LHCN-M2 (cell line): ENCODE measurements at regions not wholly inside any gene's neighbourhood (a gene's known extent, or its start where the extent isn't known, plus 50 kb on each side); places are given as distances from the start of the nearest gene placed in this dataset.

ENCODE experiments used
- DNase-seq: peaks from one replicate; pipeline ENCODE4 v3.0.0-alpha.2; 2012; ENCODE audit warnings: low read depth

- DNase-seq: peak; percentile 50
Measured at GRCh38 chr11:106400949-106401570, 323.6 kb downstream of the AASDHPPT start.

DNA sequence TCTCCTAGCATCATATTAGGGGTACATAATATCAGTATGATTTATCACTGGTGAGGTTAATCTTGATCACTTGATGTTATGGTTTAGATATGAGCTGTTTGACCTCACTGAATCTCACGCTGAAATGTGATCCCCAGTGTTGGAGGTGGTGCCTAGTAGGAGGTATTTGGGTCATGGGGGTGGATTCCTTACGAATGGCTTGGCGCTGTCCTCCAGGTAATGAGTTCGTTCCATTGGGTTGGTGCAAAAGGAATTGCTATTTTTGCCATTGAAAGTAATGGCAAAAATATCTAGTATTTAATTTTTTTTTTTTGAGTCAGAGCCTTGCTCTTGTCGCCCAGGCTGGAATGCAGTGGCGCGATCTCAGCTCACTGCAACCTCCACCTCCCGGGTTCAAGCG lies 326.3 kb downstream of the AASDHPPT start:
- no peak for DNase-seq

DNA sequence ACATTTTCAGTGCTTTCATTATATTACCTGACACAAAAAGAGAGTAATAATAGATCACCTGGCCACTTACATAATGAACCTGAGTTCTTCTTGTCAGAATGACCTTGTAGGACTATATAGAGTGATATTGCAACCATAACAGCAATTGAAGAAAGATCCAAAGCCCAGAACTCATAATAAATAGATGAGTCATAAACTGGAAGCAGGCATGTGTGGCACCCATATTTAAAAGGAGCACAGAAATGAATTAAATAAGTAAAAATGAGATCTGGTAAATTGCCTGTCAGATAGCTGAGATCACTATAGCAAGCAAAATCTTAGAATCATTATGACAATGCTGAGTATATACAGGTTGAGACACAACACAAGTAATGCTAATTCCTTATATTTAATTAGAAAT lies 331.8 kb downstream of the AASDHPPT start:
- DNase-seq: peak; percentile 19

DNA sequence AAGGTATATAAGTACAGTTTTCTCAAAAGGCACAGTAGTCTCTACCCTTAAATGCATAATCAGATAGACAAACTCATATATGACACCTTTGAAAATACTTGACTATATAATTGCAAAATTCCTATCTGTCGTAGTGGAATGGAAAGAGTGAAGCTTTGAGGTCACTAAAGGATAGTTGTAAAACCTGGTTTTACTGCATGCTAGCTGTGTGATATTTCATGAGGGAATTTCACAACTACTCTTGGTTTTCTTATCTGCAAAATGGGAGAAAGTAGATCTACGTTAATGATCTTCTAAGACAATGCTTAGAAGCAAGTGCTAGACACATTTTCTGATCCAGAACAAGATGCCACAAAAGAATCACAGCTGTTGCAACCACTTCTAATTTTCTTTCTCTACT lies 332.2 kb downstream of the AASDHPPT start:
- DNase-seq: no peak

GRCh38 chr11:106410902-106411301 lies 333.4 kb downstream of the AASDHPPT start:
- DNase-seq: no peak

DNA sequence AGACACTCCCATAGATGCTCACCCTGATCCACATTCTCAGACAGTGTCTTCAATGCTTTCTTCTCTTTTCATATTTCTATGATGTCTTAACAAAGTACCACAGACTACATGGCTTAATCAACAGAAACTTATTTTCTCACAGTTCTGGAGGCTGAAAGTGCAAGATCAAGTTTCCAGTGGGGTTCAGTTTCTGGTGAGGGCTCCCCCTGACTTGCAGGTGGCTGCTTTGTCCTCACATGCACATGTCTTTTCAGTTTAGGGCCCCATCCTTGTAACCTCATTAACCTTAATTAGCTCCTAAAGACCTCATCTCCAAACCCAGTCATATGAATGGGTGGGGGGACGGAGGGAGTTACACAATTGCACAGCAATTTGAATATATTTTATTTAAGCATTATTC lies 335.8 kb downstream of the AASDHPPT start:
- DNase-seq: no peak

DNA sequence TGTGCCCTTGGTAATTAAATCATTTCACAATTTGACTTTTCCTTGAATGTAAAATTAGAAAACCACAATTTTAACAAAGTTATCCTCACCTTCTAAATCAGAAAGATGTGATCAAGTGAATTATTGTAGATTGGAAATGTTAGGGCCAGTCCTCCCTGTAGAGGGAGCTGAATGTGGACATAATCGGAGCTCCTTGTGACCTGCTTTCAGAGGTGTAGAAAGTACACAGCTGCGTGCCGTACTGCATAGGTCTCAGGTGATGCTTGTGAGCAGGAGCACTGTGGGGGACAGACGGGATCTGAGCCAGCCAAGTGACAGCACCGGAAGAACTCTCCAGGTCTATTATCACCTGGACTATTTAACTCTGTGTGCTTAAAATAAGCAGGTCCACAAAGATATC lies 338.0 kb downstream of the AASDHPPT start:
- no peak for DNase-seq

DNA sequence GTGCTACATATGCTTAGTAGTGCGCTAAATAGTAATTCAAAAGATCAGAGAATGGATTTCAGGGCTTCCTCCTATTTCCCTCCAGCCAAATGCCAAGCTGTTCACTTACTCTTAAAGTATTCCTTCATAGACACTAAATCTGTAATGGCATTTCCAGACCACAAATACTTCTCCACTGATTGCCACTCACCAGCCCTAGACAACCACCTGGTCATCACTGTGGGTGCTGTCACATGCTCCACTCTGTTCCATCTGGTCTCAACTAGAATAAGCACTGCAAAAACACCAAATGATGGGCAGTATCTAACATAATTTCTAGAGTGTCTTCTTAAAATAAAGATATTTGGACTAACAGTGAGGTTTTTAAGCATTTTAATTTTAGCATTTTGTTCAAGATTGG lies 341.3 kb downstream of the AASDHPPT start:
- DNase-seq: no peak

DNA sequence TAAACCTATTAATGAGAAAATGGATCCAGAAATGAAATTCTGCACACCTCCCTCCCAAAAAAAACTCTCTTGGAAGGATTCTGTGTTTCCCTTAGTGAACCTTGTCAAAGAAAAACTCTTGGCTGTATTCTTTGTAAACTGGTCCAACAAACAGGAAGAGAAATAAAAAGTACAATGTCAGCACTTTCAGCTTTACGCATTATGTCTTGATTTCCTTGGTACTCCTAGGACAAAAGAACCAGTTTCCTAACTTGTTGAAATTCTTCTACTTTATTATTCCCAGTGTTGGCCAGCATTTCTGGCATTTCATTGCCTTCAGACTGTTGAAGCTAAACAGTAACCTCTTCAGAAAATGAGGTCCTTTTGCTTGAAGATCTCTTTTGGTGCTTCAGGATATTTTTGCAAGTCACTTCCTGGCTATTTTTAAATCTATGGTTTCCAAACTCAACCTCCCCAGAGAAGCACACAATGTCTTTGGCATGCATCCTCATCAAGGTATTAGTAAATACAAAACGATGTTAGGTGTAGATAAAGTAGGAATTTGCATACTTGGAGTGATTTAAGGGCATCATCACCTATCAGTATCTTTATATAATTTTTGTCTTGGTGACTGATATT lies 342.7 kb downstream of the AASDHPPT start:
- DNase-seq: no peak

DNA sequence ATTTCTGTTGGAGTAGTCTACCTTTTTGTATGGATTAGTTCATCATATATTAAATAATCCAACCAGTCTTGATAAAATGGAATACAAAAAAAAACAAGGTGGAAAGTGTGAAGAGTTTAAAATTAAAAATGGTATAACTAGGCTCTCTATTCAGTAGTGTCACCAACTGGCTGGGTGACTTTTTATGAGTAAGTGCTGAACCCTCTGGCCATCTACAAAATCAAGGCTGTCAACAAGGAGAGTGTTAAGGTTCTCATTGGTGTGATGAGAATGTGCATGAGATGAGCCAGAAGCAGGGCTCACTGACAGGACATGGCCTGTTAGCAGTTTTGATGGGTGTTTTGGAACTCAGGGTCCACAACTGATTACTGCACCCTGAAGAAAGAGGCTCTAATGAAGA lies 343.2 kb downstream of the AASDHPPT start:
- DNase-seq: no peak

GRCh38 chr11:106421676-106422292 lies 344.3 kb downstream of the AASDHPPT start:
- no peak for DNase-seq

DNA sequence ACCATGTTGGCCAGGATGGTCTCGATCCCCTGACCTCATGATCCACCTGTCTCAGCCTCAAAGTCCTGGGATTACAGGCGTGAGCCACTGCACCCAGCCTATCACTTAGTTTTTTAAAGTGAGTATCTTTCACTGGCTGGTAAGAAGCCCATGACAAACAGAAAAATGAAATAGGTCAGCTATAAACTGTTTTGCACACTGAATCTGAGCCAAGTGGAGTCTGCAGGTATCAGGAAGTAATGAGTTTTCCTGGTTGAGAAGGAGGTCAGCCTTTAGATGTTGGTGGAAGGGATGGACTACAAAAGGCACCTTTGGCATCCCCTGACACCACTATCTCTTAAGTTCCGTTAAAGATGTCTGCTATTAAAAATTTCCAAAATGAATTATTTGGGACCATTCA lies 345.1 kb downstream of the AASDHPPT start:
- no peak for DNase-seq

GRCh38 chr11:106424111-106424510 lies 346.6 kb downstream of the AASDHPPT start:
- peak; percentile 84 for DNase-seq

DNA sequence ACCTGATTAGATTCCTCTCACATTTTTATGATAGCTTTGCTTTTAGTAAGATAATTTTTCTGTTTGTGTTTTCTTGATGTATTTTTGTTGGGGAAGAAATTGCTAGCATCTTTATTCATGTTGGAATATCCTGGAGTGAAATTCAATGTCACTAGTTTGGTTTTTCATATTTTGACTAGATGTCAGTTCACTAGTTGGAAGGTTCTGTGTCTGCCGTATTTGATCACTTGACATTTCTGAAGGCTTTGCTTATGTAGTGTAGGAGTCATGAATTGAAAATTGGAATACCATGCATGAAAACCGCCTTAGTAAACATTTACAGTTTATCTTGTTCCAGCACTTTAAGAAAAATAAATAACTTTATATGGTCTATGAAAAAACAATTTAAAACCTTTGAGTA lies 348.4 kb downstream of the AASDHPPT start:
- DNase-seq: no peak

- DNase-seq: no peak
Measured at GRCh38 chr11:106426696-106427095, 349.2 kb downstream of the AASDHPPT start.

DNA sequence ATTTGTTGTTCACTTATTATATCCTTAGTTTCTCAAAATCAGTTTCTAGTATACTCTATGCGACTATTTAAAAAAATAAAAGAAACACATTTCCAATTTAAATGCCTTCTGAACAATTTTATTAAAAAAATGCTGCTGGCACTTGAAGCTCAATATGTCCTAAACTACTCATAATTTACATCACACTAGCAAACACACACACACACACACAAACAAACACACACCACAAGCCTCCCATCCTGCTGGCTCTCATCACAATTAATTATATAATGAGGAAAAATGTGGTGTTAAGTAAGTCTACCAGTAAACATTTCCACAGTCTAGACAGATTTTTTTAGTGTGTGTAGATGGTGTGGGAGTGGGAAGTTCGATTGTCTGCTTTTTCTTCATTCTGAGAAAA lies 350.3 kb downstream of the AASDHPPT start:
- no peak for DNase-seq

GRCh38 chr11:106442032-106442431 lies 364.6 kb downstream of the AASDHPPT start:
- DNase-seq: no peak

GRCh38 chr11:106446302-106446701 lies 368.8 kb downstream of the AASDHPPT start:
- no peak for DNase-seq

- no peak for DNase-seq
Measured at GRCh38 chr11:106446955-106447354, 369.5 kb downstream of the AASDHPPT start.

DNA sequence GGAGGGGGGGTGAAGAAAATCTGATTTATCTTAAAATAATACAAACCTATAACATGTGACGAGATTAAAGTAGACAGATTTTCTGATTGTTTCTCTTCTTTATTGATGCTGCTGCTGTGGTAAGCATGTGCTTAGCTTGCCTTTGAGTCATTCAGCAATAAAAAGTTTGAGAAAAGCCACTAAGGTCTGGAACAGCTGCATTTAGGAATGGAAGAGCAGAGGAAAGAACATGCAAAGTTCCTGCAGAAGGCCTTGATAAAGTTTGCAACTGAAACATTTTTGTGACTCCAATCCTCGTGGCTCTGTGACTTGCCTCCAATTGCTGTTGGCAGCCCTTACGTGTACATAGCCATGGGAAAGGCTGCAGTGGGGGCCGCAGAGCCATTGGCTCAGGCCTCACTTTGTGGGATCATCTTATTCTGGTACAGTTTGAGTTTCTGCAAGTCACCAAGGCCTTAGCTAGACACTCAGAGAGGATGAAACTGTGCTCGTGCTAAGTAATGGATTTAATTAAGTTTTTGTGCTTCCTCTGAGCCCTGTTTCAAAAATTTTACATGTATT lies 370.2 kb downstream of the AASDHPPT start:
- peak; percentile 86 for DNase-seq

DNA sequence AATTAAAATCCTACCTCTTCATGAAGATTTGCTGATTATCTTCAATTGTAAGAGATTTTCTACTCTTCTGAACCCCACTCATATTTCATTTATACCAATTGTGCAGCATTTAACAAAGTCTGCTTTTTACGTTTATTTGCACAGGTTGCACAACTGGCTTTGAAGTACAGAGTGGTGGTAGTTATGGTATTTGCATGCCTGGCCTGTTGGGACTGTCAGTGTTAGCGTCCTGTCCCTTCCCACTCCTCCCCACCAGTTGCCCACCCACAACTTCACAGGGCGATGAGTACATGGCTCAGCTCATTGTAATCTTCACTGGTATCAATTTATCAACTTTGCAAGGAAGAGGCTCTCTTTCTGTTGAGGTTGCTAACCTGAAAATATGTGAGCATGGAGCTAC lies 372.3 kb downstream of the AASDHPPT start:
- DNase-seq: no peak

DNA sequence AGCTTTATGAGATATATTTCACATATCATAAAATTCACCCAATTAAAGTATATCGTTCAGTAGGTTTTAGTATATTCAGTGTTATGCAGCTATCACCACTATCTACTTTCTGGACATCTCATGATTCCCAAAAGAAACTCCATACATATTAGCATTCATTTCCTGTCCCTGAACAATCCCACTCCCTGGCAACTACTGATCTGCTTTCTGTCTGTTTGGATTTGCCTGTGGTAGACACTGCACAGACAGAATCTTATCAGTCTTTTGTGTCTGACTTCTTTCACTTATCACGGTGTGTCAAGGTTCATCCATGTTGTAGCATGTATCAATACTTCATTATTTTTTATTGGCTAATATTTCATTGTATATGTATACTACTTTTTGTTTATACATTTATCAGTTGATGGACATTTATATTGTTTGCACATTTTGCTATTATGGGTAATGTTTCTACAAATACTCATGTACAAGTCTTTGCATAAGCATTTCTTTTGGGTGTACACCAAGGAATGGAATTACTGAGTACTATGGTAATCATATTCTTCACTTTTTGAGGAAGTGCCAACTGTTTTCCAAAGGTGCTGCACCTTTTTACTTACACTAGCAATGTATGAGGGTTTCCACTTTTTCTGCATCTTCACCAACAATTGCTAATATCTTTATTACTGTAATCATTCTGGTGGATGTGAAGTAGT lies 373.9 kb downstream of the AASDHPPT start:
- no peak for DNase-seq
